Right lobe of liver (tissue), 6 donors: ENCODE measurements at regions not wholly inside any gene's neighbourhood (a gene's known extent, or its start where the extent isn't known, plus 50 kb on each side); places are given as distances from the start of the nearest gene placed in this dataset.

Experiments used
- ATAC-seq, 4 donors: fragments of 200-7000 bp; cut with Tn5 transposase; one replicate each; pipeline ENCODE4 v1.9.1; 2020; ENCODE audit warnings: mild to moderate bottlenecking in 4 of 4, moderate library complexity in 4 of 4
- DNase-seq, 3 donors: peaks; one replicate each; pipeline ENCODE4 v3.0.0-alpha.2; 2020
- H3K27ac ChIP-seq, 3 donors: fragments of 200-600 bp; one replicate each; pipeline ENCODE4 v1.8.0; 2022
- H3K27me3 ChIP-seq, 2 donors: fragments of 200-600 bp; one replicate each; pipeline ENCODE4 v1.8.0; 2022
- H3K36me3 ChIP-seq, 4 donors: fragments of 200-600 bp; sonication (generic) in 1 of 4; one replicate each; pipeline versions ENCODE4 v1.5.1 to v1.8.0; 2017 to 2022; ENCODE audit warnings: control low read depth in 1 of 4
- H3K4me1 ChIP-seq, 4 donors: fragments of 200-600 bp; sonication (generic) in 1 of 4; one replicate each; pipeline versions ENCODE4 v1.5.1 to v1.8.0; 2017 to 2022; ENCODE audit warnings: control low read depth in 1 of 4
- H3K4me3 ChIP-seq, 3 donors: fragments of 200-600 bp; one replicate each; pipeline ENCODE4 v1.8.0; 2022
- H3K9me3 ChIP-seq, 4 donors: fragments of 200-600 bp; sonication (generic) in 1 of 4; one replicate each; pipeline versions ENCODE4 v1.5.1 to v1.8.0; 2017 to 2022; ENCODE audit warnings: control low read depth in 1 of 4
- POLR2A ChIP-seq: fragments of 450-650 bp; IDR thresholded peaks from one replicate; pipeline ENCODE4 v1.6.1; 2017; ENCODE audit warnings: antibody characterized with exemption, mild to moderate bottlenecking
- WGBS: methylation state at CpG from one replicate; pipeline ENCODE4 v1.1.6; 2018; ENCODE audit warnings: low coverage, low lambda C conversion rate; ENCODE audit not compliant: insufficient coverage; ENCODE audit errors: missing lambda C conversion rate; 5-methylcytosine and 5-hydroxymethylcytosine counted together
- intact Hi-C, 2 donors: fragments of 100-400 bp; cut with DNase I; formaldehyde crosslinking; loops; one replicate each; pipeline versions ENCODE4 v1.11.2 to v1.14.1; 2022
- TF ChIP-seq, protein P1 (sequence below), 4 donors: fragments of 200-600 bp in 3 of 4; fragments of 450-650 bp in 1 of 4; IDR thresholded peaks; one replicate each; pipeline versions ENCODE4 v1.5.1 to v1.8.0; 2016 to 2022; ENCODE audit warnings: antibody characterized with exemption in 4 of 4, mild to moderate bottlenecking in 2 of 4
- donor health status: DM: no; HTN: yes; CAD: no.
- donor health status: DM: no; HTN: no; CAD: no.
- donor health status: DM: no; HTN: no; CAD: no.
- donor health status: DM: no; HTN: yes; CAD: no.
- donor health status: DM: no; HTN: yes; CAD: no.

DNA sequence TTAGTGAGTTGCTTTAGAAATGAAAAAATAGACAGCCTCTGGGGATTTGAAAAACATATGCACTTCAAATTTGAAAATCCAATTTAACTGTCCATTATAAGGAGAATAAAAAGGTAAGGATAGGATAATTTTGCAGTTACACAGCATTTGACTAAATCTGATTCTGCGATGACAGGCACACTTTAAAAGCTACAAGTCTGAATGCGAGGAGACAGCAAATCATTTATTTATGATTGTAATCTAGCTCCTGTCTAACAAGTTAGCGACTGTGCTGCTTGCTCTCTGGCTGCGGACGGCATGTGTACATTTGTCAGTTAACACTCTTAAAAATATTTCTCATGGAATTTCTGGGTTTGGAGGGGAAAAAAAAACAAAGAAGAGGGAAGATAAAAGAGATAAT, 514.8 kb downstream of the MN1 start:
- no peaks in the 10 kb centered on the region for H3K9me3 ChIP-seq
- no peak overlapping the region for H3K27ac ChIP-seq
- H3K36me3 ChIP-seq, result no peaks in the 10 kb centered on the region
- ATAC-seq (no peak), DNase-seq (no peak)
- no peaks in the 10 kb centered on the region for H3K27me3 ChIP-seq
- intact Hi-C loops, result no loop called here
- 39% methylated on average over 5 of the region's 5 CpGs for WGBS
- no peak for TF ChIP-seq POLR2A
- TF ChIP-seq, protein P1, sequence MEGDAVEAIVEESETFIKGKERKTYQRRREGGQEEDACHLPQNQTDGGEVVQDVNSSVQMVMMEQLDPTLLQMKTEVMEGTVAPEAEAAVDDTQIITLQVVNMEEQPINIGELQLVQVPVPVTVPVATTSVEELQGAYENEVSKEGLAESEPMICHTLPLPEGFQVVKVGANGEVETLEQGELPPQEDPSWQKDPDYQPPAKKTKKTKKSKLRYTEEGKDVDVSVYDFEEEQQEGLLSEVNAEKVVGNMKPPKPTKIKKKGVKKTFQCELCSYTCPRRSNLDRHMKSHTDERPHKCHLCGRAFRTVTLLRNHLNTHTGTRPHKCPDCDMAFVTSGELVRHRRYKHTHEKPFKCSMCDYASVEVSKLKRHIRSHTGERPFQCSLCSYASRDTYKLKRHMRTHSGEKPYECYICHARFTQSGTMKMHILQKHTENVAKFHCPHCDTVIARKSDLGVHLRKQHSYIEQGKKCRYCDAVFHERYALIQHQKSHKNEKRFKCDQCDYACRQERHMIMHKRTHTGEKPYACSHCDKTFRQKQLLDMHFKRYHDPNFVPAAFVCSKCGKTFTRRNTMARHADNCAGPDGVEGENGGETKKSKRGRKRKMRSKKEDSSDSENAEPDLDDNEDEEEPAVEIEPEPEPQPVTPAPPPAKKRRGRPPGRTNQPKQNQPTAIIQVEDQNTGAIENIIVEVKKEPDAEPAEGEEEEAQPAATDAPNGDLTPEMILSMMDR (IDR thresholded peaks at IDR 0.05), result no peak
- H3K4me3 ChIP-seq, result no peak overlapping the region
- no peaks in the 10 kb centered on the region for H3K4me1 ChIP-seq

DNA sequence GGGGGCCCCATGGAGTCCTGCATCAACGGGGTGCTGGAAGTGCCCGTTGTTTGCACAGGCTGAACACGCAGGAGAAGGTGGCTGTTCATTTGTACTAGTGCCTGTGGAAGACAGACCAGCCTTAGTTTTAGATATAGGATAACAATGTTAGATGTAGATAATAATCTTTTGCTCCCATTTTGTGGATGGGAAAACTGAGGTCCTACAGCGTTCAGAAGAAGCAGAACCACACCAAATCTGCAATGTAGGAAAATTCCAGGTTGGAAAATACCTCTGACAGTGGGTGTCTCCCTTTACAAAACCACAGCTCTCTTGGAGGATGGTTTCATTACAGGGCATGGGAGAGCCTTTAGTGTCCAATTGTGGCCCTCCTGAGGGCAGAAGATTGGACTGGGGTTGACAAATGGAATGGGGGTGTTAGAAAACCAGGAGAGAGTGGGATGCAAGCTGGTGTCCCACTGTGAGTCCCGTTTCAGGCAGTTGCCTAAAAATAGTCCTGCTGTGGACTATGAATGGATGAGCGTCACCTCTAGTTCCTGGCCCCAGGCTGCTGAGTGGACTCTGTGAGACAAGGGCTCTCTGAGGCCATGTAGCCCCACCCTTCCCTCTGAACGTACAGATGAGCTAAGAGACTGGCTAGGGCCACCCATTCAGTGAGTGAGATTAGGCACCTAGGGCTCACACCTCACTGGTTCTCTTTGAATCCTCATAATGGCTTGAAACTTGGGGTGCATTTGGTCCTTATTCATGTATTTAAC, 508.8 kb downstream of the MN1 start:
- Histone ChIP-seq H3K4me3 (no peak overlapping the region), H3K9me3 (no peaks in the 10 kb centered on the region), H3K36me3 (no peaks in the 10 kb centered on the region), H3K4me1 (no peaks in the 10 kb centered on the region), H3K27ac (no peak overlapping the region), H3K27me3 (no peaks in the 10 kb centered on the region)
- DNase-seq, result no peak
- TF ChIP-seq, protein P1 (IDR thresholded peaks at IDR 0.05), result no peak
- intact Hi-C loops, result no loop called here
- ATAC-seq, result no peak
- 47% methylated on average over 5 of the region's 7 CpGs for WGBS

DNA sequence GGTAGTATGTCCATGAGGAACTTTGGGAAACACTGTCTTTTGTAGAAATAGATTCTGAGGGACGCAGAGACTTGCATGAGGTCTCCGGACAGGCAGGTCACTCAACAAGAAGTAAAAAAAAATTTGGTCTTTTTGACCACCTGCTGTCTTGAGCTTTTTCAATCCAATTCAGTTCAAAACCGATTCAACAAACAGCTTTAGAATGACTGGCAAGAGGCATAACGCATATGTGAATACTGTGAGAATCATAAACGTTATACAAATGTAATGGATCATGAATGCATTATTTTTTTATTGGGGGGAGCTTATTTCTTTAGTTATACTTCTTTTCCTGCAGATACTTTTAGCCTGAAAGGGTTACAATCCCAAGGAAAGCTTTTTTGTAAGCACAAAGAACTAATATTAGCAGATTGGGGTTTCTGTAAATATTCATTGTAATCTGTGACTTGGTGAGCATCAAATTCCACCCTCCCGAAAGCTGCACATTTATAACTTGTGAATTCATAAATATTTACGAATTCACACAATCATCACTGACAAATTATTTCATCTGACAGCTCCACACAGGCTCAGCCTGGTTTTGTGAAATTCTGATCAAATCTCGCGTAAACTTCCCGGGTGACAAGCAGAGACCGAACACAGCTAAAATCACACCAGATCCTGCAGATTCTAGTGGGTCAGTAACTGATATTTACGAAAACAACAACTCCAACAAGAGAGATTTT, 507.7 kb downstream of the MN1 start:
- intact Hi-C loops, result no loop called here
- H3K4me1 ChIP-seq, result no peaks in the 10 kb centered on the region
- no peaks in the 10 kb centered on the region for H3K9me3 ChIP-seq
- H3K4me3 ChIP-seq, result no peak overlapping the region
- no peaks in the 10 kb centered on the region for H3K36me3 ChIP-seq
- 63% methylated on average over 12 of the region's 12 CpGs for whole genome bisulfite sequencing
- DNase-seq (no peak), ATAC-seq (no peak)
- TF ChIP-seq, protein P1 (IDR thresholded peaks at IDR 0.05), result no peak
- no peak for TF ChIP-seq POLR2A
- H3K27ac ChIP-seq, result no peak overlapping the region
- no peaks in the 10 kb centered on the region for H3K27me3 ChIP-seq

DNA sequence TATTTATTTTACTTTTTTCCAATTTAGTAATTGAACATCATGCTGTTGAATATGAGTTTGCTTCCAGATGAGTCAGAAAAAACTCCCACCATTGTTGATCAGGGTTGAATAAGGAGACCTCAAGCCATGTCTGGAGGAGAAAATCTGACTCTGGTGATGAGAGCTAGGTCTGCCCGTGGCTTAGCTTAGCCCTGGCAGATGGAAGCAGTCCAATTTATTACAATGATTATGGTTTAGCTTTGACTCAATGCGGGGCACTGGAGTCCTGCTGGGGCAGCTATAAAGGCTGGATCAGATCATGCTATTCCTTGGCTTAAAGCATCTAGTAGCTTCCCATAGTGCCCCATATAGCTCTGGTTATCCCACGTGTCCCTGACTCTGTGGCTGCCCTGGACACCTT, 506.5 kb downstream of the MN1 start:
- intact Hi-C loops, result no loop called here
- no peak for ATAC-seq
- Histone ChIP-seq H3K4me1 (no peaks in the 10 kb centered on the region), H3K27ac (no peak overlapping the region), H3K9me3 (no peaks in the 10 kb centered on the region), H3K36me3 (no peaks in the 10 kb centered on the region), H3K4me3 (no peak overlapping the region), H3K27me3 (no peaks in the 10 kb centered on the region)
- WGBS, result 60% methylated on average over 2 of the region's 3 CpGs
- no peak for DNase-seq
- no peak for TF ChIP-seq POLR2A
- TF ChIP-seq, protein P1 (IDR thresholded peaks at IDR 0.05), result no peak
